ENCODE measurements at regions not wholly inside any gene's neighbourhood (a gene's known extent, or its start where the extent isn't known, plus 50 kb on each side); places are given as distances from the start of the nearest gene placed in this dataset.

GRCh38 chr7:85521108-85521694 lies 334.3 kb upstream of the SEMA3D start:
- Histone ChIP-seq H3K9ac (ENCODE audit: insufficient read depth, low read length, poor library complexity, severe bottlenecking) (no peak overlapping the region), H3K4me1 (ENCODE audit: control insufficient read depth in 1 of 2, insufficient read depth in 2 of 2, low read length in 2 of 2) (no peaks in the 10 kb centered on the region), H4K20me1 (ENCODE audit: insufficient read depth, low read length) (no peaks in the 10 kb centered on the region), H3K36me3 (replicated peaks in 1 of 2; ENCODE audit: control insufficient read depth in 1 of 2, insufficient read depth in 2 of 2, low read length in 2 of 2) (no peaks in the 10 kb centered on the region), H2AFZ (ENCODE audit: insufficient read depth, low read depth, low read length, poor library complexity, severe bottlenecking) (no peak overlapping the region), H3K9me3 (replicated peaks in 1 of 2; ENCODE audit: control insufficient read depth in 1 of 2, insufficient read depth in 1 of 2, low read length in 2 of 2) (no peaks in the 10 kb centered on the region), H3K4me3 (replicated peaks in 1 of 3; ENCODE audit: low read depth in 2 of 3, low read length in 3 of 3) (no peak overlapping the region), H3K27ac (ENCODE audit: low read depth in 1 of 2, low read length in 2 of 2) (no peak overlapping the region), H3K27me3 (ENCODE audit: control insufficient read depth in 2 of 2, insufficient read depth in 2 of 2, low read length in 2 of 2) (no peaks in the 10 kb centered on the region), H3K79me2 (ENCODE audit: insufficient read depth, low read length) (no peaks in the 10 kb centered on the region), H3K4me2 (replicated peaks; ENCODE audit: extremely low read depth, low read length, poor library complexity, severe bottlenecking) (no peak overlapping the region)
- H3K36me3 Mint-ChIP-seq = no peaks in the 10 kb centered on the region
- TF ChIP-seq CTCF (IDR thresholded peaks at IDR 0.05) = no peak
- no peak overlapping the region for H3K27ac Mint-ChIP-seq
- H3K4me1 Mint-ChIP-seq = no peaks in the 10 kb centered on the region
- WGBS (ENCODE audit: insufficient coverage) = 100% methylated on average over 1 of the region's 3 CpGs
- intact Hi-C loops (cut with micrococcal nuclease) = no loop called here
- peaks cover 0 to 3% (median 0%) of the 10 kb centered on the region in 7 donors for H3K9me3 Mint-ChIP-seq
- DNase-seq = no peak
- no peak overlapping the region for H3K4me3 Mint-ChIP-seq
- H3K27me3 Mint-ChIP-seq (ENCODE audit: low read depth in 3 of 3) = peaks cover 0 to 2% (median 0%) of the 10 kb centered on the region in 3 donors

- Mint-ChIP-seq H3K4me1 (no peaks in the 10 kb centered on the region), H3K9me3 (peaks cover 0 to 3% (median 0%) of the 10 kb centered on the region in 7 donors), H3K27me3 (ENCODE audit: low read depth in 3 of 3) (peaks cover 0 to 2% (median under 1%) of the 10 kb centered on the region in 3 donors), H3K36me3 (no peaks in the 10 kb centered on the region), H3K27ac (no peak overlapping the region), H3K4me3 (no peak overlapping the region)
- Histone ChIP-seq H4K20me1 (ENCODE audit: insufficient read depth, low read length) (no peaks in the 10 kb centered on the region), H3K27me3 (ENCODE audit: control insufficient read depth in 2 of 2, insufficient read depth in 2 of 2, low read length in 2 of 2) (no peaks in the 10 kb centered on the region), H2AFZ (ENCODE audit: insufficient read depth, low read depth, low read length, poor library complexity, severe bottlenecking) (no peak overlapping the region), H3K79me2 (ENCODE audit: insufficient read depth, low read length) (no peaks in the 10 kb centered on the region), H3K36me3 (replicated peaks in 1 of 2; ENCODE audit: control insufficient read depth in 1 of 2, insufficient read depth in 2 of 2, low read length in 2 of 2) (no peaks in the 10 kb centered on the region), H3K4me3 (replicated peaks in 1 of 3; ENCODE audit: low read depth in 2 of 3, low read length in 3 of 3) (no peak overlapping the region), H3K4me2 (replicated peaks; ENCODE audit: extremely low read depth, low read length, poor library complexity, severe bottlenecking) (no peak overlapping the region), H3K27ac (ENCODE audit: low read depth in 1 of 2, low read length in 2 of 2) (no peak overlapping the region), H3K9me3 (replicated peaks in 1 of 2; ENCODE audit: control insufficient read depth in 1 of 2, insufficient read depth in 1 of 2, low read length in 2 of 2) (no peaks in the 10 kb centered on the region), H3K9ac (ENCODE audit: insufficient read depth, low read length, poor library complexity, severe bottlenecking) (no peak overlapping the region), H3K4me1 (ENCODE audit: control insufficient read depth in 1 of 2, insufficient read depth in 2 of 2, low read length in 2 of 2) (no peaks in the 10 kb centered on the region)
- intact Hi-C loops (cut with micrococcal nuclease) = no loop called here
- no peak for TF ChIP-seq CTCF (IDR thresholded peaks at IDR 0.05)
- DNase-seq = no peak
These were observed 333.3 kb upstream of the SEMA3D start for GRCh38 chr7:85520175-85520574.
